HG02642 (cell line): ENCODE measurements at regions not wholly inside any gene's neighbourhood (a gene's known extent, or its start where the extent isn't known, plus 50 kb on each side); places are given as distances from the start of the nearest gene placed in this dataset.
"Not testable (repeated sequence)": the region's sequence is repeated elsewhere in the genome, so short reads cannot be mapped to it uniquely, and the experiment has no call there.

Experiments
- ATAC-seq: cut with Tn5 transposase; IDR thresholded peaks from one replicate; pipeline ENCODE4 v1.9.1; 2021; ENCODE audit warnings: mild to moderate bottlenecking; ENCODE audit not compliant: unreplicated experiment, poor library complexity

DNA sequence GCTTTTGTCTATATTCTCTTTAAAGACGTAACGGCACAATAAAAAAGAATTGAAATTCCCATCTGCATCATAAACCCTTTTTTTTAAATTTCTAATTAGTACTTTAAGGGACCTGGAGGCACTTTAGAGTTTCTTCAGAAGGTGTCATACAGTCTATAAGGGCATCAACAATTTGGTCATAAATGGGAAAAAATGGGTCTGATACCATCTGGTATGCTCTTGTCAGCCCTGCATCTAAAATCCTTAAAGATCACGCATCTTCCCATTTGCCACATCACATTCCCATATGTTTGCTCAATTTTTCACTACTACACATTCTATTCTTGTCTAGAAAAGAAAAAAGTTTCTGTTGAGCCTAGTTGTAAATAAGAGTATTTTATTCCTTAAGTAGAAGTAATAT lies 53.8 kb downstream of the COX7C start:
- no peak for ATAC-seq

DNA sequence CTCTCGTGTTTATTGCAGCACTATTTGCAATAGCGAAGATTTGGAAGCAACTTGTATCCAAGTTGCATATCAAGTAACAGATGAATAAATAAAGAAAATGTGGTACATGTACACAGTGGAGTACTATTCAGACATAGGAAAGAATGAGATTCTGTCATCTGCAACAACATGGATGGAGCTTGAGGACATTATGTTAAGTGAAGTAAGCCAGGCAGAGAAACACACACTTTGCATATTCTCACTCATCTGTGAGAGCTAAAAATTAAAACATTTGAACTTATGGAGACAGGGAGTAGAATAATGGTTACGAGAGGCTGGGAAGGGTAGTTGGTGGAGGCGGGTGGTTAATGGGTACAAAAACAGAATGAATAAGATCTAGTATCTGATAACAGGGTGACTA lies 56.3 kb downstream of the COX7C start:
- no peak for ATAC-seq

DNA sequence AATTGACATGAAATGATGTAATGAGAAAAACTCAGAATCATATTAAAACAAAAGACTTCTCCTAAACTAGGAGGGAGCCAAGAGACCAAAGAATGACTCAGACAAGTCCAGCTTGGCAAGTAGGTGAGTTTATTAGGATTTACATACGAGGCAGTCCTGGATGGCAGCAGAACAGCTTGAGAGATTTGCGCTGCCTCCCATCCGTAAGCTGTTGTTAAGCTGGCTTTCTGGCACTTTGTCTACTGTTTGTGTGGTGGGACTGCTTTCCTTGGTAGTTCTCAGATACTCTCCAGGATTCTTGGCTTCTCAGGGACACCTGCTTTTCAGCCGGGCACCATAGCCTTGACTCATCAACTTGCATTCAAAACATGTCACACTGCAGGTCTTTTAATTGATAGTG lies 57.6 kb downstream of the COX7C start:
- no peak for ATAC-seq

DNA sequence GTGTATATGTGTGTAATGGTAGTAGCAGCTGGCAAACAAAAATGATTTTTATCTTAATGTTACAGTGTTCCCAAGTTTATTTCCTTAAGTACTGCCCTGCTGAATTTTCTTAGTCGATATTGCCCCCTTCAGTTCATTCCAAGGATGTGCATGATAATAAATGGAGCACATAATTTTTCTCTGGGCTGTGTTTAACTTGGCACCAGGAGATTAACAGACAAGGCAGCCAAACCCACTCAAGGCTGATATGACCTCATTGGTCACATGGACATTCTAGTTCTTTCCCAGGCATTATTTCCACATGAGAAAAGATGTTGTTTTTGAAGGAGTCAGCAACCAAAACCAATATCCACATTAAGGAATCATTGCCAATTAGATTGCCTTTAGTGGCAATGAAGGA lies 61.8 kb downstream of the COX7C start:
- ATAC-seq = peak; percentile 66

DNA sequence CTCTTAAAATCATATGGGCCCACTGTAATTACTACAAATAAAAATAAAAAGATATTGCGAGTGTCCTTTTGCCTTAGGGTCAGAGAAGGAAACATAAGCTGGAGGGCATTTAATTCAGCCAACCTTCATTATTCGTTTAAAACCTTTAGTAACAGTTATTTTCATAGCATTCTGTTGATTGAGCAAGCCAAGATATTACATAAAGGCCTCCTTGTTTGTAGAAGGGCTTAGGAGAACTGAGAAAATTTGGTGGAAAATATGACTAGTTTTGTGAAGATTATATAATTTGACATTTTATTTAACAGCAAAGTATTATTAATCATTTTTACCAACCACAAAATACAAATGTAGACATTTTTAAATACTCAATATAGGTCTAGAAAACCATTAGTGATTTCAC lies 62.2 kb downstream of the COX7C start:
- ATAC-seq = no peak

DNA sequence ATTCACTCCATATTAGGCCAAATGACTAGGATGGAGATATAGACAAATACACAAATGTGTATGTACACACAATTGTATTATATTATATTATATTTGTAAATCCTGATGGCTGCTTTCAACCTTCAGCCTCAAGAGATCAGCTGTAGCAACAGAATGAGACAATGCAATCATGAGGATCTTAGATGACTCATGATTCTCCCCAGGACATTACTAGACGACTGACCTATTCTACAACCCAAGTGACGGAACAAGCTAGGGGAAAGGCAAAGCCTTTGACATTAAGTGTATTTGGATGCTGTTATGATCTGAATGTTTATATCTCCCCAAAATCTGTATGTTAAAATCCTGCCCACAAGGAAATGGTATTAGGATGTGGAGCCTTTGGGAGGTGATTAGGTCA lies 66.5 kb downstream of the COX7C start:
- no peak for ATAC-seq

DNA sequence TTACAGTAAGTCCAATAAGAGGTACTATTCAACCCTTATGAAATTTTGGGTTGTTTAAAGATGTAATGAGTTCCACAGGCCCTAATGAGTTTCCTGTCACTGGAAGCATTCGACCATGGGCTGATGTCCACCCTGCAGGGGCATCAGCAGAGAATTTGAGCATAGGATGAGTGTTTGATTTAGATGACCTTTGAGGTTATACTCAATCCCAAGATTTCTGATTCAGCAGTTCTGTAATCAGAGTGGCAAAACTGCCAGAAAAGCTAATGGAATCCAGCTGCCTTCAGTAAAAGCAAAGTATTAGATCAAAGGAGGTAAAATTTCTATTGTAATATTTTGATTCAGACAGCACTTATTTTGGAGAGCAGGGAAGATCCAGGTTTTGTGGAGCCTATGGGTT lies 68.3 kb downstream of the COX7C start:
- ATAC-seq = no peak

DNA sequence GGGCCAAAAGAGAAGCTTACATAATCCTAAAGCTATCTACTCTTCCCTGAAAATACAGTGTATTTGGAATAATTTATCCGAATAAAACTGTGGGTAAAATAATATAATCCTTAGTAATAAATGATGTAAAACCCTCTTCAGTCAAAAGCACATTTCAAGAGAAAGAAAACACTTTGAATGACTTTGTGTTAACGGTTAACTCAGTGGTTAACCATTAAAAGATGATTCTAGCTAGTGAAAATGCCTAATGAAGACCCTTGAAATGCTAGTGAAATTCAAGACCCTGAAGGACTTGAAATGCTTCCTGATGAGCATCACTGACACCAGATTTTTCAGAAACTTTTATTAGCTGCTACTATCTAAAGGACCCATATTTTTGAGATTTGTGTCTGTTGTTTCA lies 70.7 kb downstream of the COX7C start:
- ATAC-seq = no peak

DNA sequence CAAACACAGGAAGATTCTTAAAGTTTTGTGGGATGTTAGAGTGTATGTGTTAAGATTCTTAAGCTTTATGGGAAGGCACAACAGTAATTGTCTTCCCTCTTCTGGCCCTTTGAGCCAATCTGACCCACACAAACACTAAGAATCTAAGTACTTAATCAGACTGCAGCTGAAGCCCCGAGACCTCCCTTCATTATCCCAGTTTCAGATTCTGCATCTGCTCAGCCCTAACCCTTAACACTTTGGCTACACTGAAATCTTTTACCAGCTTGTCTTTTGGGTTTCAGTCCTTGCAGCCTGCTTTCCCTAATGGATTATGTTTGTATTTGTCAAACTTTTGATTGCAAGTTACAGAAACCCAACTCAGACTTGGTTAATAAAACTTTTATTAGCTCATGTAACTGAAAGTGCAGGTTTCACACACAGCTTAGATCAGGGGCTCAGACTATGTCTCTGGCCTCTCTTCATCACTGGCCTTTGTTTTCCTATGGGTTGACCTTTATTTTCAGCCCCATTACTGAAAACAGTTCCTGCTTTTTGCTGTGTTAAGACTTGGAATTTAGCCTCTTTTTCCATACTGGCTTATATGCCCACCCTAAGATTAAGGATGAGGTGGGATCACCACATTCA lies 71.5 kb downstream of the COX7C start:
- ATAC-seq = no peak

DNA sequence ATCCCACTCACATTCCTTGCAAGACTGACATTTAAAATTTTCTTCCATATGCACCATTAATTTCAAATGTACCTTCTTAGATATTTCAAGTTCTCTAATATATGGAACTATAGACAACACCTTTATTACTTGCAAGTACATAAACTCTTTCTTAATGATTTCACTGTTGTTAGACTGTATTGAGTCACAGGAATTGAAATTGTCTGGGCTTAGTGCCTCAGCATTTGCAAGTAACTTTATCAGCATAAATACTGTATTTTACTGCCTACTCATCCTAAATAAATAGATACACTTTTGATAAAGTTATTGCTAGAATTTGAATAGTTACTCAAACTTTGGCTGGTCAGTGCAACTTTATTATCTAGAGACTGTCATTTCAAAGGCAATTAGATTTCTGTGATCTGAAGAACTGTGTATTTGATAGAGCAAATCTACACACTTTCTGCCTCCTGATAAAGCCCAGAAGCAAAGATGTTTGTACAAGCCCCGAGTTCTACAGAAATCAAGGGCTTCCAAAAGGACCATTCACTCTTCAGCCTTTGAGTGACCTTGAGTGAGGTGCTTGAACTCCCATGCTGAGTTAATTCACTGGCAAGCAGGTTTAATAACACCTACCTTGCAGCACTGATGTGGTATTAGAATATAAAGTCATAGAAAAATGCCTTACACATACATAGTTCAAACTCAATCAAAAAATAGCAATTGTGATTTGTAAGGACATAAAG lies 91.6 kb downstream of the COX7C start:
- ATAC-seq = no peak

DNA sequence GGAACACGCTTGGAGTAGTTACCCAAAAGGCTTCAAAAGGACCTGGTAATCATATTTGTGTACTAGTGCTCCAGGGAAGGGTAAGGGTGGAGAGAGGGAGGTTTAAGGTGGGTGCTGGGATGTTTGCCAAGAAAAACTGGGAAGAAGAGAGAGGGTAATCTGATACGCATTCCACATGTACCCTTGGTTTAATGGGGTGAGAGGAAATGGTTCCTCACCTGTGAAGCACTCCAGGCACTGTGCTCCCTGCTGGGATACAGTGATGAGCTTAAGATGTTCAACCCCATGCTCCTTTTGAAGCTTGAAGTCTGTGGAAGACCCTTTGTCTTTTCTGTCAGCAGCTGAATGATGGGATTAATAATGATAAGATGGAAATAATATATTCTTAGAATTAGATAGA lies 98.4 kb downstream of the COX7C start:
- no peak for ATAC-seq

DNA sequence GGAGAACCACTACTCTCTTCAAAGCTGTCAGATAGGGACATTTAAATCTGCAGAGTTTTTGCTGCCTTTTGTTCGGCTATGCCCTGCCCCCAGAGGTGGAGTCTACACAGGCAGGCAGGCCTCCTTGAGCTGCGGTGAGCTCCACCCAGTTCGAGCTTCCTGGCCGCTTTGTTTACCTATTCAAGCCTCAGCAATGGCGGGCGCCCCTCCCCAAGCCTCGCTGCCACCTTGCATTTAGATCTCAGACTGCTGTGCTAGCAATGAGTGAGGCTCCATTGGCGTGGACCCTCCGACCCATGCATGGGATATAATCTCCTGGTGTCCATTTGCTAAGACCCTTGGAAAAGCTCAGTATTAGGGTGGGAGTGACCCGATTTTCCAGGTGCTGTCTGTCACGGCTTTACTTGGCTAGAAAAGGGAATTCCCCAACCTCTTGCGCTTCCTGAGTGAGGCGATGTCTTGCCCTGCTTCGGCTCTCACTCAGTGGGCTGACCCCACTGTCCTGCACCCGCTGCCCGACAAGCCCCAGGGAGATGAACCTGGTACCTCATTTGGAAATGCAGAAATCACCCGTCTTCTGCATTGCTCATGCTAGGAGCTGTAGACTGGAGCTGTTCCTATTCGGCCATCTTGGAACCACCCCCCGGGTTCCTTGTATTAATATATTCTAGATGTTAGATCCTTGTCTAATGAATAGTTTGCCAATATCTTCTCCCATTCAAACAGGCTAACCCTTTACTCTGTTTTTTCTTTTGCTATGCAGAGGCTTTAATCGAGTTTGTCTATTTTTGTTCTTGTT lies 113.8 kb downstream of the COX7C start:
- not testable (repeated sequence) for ATAC-seq

DNA sequence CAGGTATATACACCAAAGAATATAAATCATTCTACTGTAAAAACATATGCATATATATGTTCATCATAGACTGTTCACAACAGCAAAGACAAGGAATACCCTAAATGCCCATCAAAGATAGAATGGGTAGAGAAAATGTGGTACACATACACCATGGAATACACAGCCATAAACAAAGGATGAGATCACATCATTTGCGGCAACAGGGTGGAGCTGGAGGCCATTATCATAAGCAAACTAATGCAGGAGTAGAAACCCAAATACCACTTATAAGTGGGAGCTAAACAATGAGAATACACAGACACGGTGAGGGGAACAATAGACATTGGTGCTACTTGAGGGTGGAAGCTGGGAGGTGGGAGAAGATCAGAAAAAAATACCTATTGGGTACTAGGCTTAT lies 117.6 kb downstream of the COX7C start:
- no peak for ATAC-seq

DNA sequence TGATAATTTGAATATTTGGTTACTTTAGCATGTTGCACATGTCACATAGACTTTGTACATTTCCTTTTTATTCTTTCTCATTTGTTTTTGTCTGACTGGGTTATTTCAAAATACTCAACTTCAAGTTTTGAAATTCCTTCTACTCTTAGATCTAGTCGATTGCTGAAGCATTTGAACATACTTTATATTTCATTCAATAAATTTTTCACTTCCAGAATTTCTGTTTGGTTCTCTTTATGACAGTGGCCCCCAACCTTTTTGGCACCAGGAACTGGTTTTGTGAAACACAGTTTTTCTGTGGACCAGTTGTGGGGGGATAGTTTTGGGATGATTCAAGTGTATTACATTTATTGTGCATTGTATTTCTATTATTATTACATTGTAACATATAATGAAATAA lies 119.8 kb downstream of the COX7C start:
- no peak for ATAC-seq

DNA sequence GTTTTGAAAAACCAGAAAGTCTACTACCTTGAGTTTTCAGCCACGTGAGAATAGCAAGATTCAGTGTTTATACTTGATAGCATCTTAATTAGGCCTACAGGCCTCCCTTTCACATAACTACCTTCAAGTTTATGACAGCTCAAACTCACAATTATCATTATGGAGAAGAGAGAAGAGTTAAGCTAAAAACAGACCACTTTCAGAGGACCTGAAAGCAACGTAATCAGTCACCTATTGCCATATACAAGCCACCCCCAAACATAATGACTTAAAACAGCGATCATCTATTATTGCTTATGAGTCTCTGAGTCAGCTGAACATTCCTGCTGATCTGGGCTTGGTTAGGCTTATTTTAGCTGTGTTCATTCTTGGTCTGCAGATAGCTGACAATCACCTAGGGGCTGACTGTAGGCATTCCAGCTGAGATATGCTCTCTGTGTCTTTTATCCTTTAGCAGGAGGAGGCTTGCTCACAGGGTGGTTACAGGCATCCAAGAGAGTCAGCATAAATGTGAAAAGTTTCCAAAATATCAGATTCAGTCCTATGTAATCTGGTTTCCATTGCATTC lies 130.9 kb downstream of the COX7C start:
- ATAC-seq = no peak

DNA sequence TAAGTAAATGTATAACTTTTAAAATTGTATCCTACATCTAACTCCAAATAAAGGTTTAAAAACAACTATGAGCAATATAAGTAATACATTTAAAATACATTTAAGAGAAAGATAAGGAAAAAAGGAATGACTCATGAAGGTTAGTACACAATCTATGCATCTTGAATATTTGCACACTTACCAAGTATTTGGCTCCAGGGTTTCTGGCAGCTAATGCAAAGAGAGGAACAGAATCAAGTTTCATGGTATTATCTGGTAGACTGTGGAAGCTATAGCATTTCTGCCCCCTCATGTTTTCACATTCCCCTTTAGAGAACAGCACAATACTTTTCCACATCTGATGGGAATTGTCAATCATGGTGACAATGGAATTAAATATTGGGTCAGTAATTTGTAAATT lies 132.1 kb downstream of the COX7C start:
- ATAC-seq = no peak

DNA sequence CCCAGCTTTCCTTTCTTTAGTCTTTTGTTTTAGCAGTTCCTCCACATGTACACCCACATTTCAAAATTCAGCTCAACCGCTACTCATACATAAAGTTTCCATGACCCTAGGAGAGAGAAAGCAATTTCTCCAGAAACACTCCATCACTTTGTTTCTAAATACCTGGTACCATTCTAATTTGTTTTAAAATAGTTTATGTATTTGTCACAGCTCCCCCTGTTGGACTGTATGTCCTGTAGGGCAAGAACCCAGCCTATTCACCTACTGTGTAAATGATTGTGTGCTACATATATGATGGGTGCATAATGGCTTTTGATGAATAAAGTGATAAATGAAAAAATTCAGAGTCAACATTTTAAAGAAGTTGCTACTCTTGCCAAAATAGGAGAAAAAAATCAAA lies 139.1 kb downstream of the COX7C start:
- ATAC-seq = no peak

DNA sequence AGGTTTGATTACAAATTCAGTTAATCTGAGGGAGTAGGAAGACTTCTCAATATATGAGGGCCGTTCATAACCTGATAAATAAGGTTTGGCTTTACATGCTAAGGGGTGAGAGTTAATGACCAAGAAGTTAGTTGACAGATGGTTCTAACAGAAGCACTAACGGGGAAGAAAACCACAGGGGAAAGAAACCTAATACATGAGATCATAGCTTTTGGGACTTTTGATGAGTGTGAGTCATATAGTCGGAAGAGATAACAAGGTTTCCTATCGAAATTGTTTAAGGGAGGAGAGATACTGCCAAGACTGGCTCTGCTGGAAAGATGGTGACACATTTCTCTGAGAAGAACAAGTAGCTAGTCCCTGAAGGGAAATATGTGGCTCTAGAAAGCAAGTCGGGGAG lies 140.1 kb downstream of the COX7C start:
- no peak for ATAC-seq

DNA sequence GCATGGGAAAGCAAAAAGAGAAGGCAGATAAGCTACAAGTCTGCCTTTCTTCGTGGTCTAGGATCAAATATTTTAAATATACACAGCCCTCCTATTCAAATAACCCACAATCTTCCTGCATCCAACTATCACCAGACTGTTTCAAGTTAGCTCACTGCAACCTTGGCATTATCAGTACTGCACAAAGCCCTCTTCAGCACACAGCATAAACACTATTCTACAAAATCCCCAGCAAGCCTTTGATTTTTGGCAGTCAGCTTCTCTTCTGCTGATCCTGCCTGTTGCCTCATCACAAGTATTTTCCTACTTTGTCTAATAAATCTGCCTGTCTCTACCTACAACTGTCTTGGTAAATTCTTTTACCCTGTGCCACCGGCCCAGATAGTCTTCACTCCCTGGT lies 142.9 kb downstream of the COX7C start:
- no peak for ATAC-seq

DNA sequence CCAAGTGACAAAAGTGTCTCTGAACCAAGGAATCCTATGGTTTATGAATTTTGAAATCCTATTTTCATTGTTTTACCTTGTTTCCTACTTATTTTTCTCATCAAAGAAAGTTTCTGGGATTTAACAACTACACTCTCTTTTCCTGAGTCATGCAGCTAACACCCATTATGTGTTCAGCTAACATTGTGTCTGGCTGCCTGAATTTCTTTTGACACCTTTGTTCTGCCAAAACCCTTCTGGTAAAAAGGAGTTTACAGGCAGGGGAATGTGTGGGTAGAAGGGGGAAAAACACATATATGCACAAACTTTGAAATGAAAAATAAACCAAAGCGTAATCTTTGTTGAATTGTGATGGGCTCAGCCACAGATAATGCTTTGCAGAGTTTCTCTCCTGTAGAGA lies 146.2 kb downstream of the COX7C start:
- ATAC-seq = no peak

DNA sequence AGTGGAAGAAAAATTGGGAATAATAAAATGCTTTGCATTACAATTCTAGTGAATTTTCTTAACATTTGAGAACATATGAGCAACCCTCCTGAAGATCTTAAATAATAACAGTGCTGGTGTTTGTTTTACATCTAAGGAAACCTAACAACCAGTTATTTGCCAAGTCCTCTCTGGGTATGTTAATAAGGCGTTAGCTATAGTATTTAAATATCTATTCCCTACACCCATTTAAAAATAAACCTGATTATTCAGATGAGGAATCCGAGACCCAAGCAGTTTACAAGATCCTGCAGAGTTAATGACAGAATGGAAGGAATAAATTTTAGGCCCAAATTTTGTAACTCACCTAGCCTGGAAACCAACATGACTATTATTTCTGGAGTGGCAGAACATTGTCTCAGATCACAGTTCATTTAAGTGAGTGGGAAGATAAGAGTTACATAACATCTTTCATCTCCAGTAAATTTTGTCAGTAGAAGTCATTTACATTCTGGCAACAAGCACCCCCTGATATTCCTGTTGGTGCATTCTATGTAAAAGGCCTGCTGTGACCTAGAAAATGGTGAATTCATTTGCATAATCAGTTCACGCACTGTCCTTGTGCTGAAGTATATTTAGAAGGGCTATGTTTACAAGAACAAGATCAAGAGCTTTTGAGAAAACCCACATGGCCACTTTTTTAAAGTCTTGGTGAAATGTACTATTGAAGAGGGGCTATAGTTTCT lies 148.2 kb downstream of the COX7C start:
- no peak for ATAC-seq
